ENCODE measurements at regions not wholly inside any gene's neighbourhood (a gene's known extent, or its start where the extent isn't known, plus 50 kb on each side); places are given as distances from the start of the nearest gene placed in this dataset.

DNA sequence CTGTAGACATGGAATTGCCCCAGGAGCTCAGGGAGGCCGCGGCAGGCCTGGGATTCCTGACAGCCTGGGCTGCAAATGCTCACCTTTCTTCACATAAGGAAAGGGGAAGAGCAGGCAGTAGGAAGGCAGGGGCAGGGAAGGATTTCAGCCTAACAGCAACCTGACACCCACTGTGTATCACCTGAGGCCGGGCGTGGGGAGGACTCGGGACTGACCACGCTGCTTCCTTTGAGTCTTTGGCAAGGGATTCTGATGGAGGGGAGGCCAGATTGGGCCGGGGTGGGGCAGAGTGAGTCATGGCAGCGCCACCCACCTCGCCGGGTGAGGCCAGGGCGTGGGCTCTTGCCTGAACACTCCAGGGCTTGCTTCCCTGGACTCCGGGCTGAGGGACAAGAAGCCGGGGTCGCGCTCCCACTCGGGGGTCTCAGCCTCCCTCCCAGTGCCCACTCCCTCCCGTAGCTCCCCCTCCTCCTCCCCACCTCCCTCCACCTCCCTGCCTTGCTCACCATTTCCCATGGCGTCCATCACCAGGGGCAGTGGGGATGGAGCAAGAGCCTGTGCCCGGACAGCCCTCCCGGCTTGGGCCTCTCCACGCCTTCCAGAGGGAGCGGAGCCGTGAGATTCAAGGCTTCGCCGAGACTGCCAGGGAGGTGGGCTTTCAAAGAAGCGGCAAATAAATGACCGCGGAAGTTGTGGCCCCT is 247.9 kb upstream of the RTL1 start:
- no peak for DNase-seq

DNA sequence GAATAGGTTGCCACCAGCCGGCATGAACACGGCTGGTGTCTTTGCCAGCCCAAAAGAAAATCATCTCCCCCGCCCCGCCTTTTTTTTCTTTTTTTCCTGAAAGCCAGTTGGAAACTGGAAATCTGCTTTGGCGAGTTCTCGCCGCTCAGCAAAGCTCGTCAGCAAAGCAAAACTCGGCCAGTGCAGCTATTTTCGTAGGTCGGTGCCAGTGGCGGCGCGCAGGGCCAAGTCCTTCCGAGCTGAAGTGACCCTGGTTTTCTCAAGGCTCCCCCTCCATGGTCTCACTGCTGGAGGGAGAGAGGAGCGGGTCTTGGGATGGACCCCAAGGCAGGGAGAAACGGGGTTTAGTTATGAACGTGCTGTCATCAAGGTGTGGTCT is 248.4 kb upstream of the RTL1 start:
- DNase-seq = no peak

- no peak for DNase-seq
Observed at GRCh38 chr14:101152855-101153254, 249.3 kb upstream of the RTL1 start.

DNA sequence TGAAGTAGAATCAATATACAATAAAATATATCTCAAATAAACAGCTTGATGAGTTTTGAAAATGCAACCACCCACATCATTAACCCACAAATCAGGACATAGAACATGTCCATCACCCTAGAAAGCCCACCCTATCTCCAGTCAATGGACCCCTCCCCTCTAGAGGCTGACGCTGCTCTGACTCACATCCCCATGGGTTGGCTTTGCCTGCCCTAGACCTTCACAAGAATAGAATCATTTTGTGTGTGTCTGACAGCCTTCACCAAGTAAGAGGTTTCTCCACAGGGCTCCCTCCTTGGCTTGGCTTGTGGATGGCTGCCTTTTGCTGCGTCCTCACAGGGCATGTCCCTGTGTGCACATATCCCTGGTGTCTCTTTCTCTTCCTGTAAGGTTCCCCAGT is 250.2 kb upstream of the RTL1 start:
- DNase-seq = no peak

- DNase-seq = no peak
Observed at GRCh38 chr14:101155575-101155974, 252.1 kb upstream of the RTL1 start.

DNA sequence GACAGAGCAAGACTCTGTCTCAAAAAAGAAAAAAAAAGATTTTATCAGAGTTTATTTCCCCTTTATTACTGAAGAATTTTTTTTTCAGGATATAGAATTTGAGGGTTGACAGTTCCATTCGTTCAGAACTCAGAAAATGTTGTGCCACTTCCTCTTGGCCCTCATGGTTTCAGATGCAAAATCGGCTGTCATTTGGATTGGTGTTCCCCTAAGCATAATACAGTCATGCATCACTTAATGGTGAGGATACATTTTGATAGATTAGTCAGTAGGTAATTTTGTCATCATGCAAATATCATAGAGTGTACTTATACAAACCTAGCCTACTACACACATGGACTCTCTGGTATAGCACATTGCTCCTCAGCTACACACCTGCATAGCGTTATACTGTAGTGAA is 263.9 kb upstream of the RTL1 start:
- DNase-seq = no peak

- no peak for DNase-seq
Observed at GRCh38 chr14:101169267-101169666, 265.7 kb upstream of the RTL1 start.

DNA sequence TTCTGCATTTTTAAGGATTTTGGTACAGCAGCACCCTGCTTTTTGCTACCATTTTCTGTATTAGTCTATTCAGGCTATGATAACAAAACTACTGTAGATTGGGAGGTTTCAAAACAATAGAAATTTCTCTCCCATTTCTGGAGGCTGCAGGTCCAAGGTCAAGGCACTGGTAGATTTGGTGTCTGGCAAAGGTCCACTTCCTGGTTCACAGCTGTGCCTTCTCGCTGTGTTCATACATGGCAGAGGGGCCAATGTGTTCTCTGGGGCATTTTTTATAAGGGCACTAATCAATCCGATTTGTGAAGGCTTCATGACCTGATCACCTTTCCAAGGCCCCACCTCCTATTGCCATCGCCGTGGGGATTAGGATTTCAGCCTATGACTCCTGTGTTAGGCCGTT is 268.1 kb upstream of the RTL1 start:
- DNase-seq = no peak

GRCh38 chr14:101173698-101174521 is 270.4 kb upstream of the RTL1 start:
- no peak for DNase-seq

DNA sequence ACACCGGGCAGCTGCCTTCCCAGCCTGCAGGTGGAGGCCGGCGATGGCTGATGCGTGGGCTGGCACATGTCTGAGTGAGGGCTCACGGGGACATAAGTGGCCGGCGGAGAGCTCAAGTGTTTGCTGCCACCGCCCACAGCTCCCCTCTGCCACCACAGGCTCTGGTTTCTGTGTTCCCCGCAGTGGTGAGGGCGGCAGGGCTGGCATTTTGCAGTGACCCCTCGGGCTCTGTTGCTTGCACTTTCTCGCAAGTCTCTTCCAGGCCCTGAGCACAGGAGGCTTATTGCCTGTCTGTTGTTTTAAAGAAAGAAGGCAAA is 271.0 kb upstream of the RTL1 start:
- no peak for DNase-seq

GRCh38 chr14:101174980-101175606 is 271.6 kb upstream of the RTL1 start:
- no peak for DNase-seq

DNA sequence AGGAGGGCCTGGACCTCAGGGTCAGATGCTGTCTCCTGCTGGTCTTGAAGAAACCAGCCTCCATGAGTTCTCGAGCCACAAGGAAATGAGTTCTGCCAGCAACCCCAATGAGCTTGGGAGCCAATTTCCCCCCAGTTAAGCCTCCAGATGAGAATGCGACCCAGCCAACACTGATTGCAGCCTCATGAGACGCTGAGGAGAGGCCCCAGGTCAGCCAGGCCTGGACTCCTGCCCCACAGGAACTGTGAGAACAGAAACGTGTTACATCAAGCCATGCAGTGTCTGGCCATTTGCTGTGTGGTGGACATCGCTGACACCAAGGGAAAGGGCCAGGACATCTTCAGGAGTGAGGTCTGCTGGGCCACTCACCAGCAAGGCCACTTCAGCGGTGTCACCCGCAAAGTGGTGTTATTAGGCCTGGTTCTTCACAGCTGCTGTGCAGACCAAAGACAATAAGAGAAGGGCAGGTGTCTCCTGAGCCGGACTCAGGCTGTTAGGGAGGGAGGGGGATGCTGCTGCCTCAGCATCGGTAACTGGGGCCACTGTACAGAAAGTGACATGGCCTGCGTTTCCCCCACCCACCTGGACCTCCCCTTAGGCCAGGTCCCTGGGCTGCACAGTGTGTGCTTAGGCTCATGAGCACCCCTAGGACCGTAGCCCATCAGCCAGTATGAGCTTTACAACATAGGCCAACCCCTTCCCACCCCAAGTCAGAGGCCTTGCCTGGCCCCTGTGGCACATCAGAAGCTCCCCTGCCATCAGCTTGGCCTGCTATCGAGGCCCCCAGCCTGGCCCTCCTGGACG is 272.4 kb upstream of the RTL1 start:
- no peak for DNase-seq

- DNase-seq = no peak
Observed at GRCh38 chr14:101176535-101177205, 273.1 kb upstream of the RTL1 start.

GRCh38 chr14:101177301-101177971 is 273.9 kb upstream of the RTL1 start:
- no peak for DNase-seq

GRCh38 chr14:101178184-101179072 is 274.9 kb upstream of the RTL1 start:
- no peak for DNase-seq

GRCh38 chr14:101179691-101180211 is 276.2 kb upstream of the RTL1 start:
- DNase-seq = no peak

GRCh38 chr14:101181446-101182313 is 278.2 kb upstream of the RTL1 start:
- no peak for DNase-seq

GRCh38 chr14:101182476-101182875 is 279.0 kb upstream of the RTL1 start:
- DNase-seq = no peak

DNA sequence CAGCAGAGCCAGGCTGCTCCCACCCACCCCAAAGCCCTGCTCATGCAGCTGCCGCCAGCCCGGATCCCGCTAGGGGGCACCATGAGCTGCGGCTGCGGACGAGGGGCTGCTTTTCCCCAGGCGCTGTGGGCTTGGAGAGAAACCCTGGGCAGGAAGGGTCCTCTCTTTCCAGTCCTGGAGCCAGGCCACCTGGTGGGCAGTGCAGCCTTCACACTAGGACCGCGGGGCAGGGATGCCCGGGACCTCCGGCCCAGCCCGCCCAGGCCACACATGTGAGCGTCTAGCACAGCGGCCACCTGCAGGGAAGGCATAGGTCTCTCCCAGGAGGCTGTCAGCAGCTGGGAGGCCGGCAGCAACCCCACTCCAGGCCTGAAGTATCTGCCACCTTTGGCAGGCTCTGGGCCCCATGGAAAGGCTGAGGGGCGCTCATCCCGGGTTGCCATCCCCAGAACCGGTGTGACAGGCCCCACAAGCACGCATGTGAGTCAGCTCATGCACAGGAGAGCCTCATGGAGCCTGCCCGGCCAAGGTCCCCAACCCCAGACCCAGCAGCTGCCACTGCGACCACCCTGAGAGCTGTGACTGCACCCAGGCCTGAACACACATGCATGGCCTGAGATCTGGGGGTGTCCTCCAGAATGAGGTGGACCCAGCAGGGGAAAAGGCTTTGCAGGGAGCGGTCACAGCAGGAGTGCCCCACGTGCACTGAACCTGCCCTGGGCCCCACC is 280.0 kb upstream of the RTL1 start:
- no peak for DNase-seq
